HL-60 (cell line): ENCODE measurements at regions not wholly inside any gene's neighbourhood (a gene's known extent, or its start where the extent isn't known, plus 50 kb on each side); places are given as distances from the start of the nearest gene placed in this dataset.

Source experiments
- CTCF ChIP-seq: IDR thresholded peaks from one replicate; pipeline ENCODE4 v1.5.1; 2011; ENCODE audit warnings: low read length, control low read depth, inconsistent platforms; ENCODE audit not compliant: insufficient read depth
- POLR2AphosphoS5 ChIP-seq: IDR thresholded peaks from 2 replicates; pipeline ENCODE4 v1.6.1; 2012; ENCODE audit warnings: low read depth
- REST ChIP-seq: IDR thresholded peaks from 2 replicates; pipeline ENCODE4 v1.6.1; 2012; ENCODE audit warnings: low read depth; ENCODE audit not compliant: insufficient replicate concordance

- TF ChIP-seq CTCF (no peak), POLR2AphosphoS5 (no peak), REST (no peak)
Observed at GRCh38 chr18:45304558-45304957, 310.7 kb upstream of the SLC14A2 start.
